ENCODE measurements at regions not wholly inside any gene's neighbourhood (a gene's known extent, or its start where the extent isn't known, plus 50 kb on each side); places are given as distances from the start of the nearest gene placed in this dataset.

- Histone ChIP-seq H3K36me3 (no peaks in the 10 kb centered on the region), H3K9ac (no peak overlapping the region), H4K20me1 (no peaks in the 10 kb centered on the region), H3K4me2 (peak overlapping the region; percentile 46; the same call in 1 of the 2 replicates), H3K4me1 (peaks cover 75% of the 10 kb centered on the region), H3K4me3 (no peak overlapping the region), H3K9me3 (peaks cover 14% of the 10 kb centered on the region), H3K27ac (peak overlapping the region; percentile 43; the same call in 1 of the 2 replicates), H3K27me3 (no peaks in the 10 kb centered on the region)
- TF ChIP-seq Cebpa-rat (IDR thresholded peaks at IDR 0.05) = no peak
Measured at GRCh38 chr6:33925210-33925609, 121.4 kb upstream of the MLN start.

DNA sequence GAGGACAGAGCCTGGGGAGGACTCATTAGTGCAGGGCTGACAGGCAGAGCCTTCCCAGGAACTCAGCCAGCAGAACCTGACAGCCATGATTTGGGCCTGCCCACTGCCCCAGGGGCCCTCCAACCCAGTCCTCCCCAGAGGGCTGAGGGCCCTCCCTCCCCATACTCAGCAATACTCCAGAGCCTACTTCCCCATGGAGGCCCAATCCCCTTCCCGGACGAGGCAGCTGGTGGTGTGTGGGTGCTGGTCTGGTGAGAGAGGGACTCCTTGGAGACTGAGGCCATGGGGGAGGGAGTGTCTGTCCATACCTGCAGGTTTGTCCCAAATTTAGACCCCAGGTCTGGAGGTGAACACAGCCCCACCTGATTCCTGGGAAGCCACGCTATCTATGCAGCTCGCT lies 120.9 kb upstream of the MLN start:
- H3K27me3 ChIP-seq = no peaks in the 10 kb centered on the region
- no peak for TF ChIP-seq Cebpa-rat (IDR thresholded peaks at IDR 0.05)
- H4K20me1 ChIP-seq = no peaks in the 10 kb centered on the region
- peaks cover 14% of the 10 kb centered on the region for H3K9me3 ChIP-seq
- no peaks in the 10 kb centered on the region for H3K36me3 ChIP-seq
- H3K27ac ChIP-seq = peak overlapping the region; percentile 43; the same call in 1 of the 2 replicates
- H3K4me1 ChIP-seq = peaks cover 69% of the 10 kb centered on the region
- no peak overlapping the region for H3K9ac ChIP-seq
- H3K4me3 ChIP-seq = no peak overlapping the region
- H3K4me2 ChIP-seq = peak overlapping the region; percentile 46

DNA sequence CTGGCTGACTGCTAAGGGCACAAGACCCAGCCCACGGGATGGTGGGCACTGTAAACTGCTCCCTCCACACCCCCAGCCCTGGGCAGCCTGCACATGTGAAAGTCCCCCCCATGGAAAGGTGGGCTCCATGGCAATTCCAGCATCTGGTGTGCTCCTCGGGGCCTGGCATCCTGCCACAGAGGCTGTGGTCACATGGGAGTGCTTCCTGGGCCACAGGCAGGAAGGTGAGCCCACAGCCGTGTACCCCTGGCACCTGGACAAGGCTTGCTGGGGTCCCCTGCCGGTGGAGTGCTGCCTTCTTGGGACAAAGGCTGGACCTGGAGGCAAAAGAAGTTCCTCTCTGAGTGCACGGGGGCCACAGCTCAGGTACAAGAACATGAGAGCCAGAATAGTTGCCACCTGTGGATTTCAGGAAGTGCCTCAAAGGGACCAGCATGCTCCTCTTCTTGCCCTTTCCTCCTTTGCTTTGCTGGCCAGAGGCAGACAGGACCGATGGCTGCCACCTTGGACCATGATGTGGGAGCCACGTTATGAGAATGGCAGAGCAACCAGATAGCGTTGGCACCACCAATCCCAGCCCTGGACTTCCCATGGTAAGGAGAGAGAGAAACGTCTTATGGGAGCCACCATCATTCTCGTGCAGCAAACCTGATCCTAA lies 120.2 kb upstream of the MLN start:
- Histone ChIP-seq H3K9me3 (peaks cover 12% of the 10 kb centered on the region), H3K27ac (peak overlapping the region; percentile 54), H4K20me1 (no peaks in the 10 kb centered on the region), H3K9ac (peak overlapping the region; percentile 34; the same call in 1 of the 2 replicates), H3K4me3 (no peak overlapping the region), H3K4me2 (peak overlapping the region; percentile 46), H3K27me3 (no peaks in the 10 kb centered on the region), H3K36me3 (no peaks in the 10 kb centered on the region), H3K4me1 (peaks cover 64% of the 10 kb centered on the region)
- TF ChIP-seq Cebpa-rat (IDR thresholded peaks at IDR 0.05) = no peak

- TF ChIP-seq Cebpa-rat (IDR thresholded peaks at IDR 0.05) = no peak
- Histone ChIP-seq H3K9me3 (peaks cover 9% of the 10 kb centered on the region), H3K36me3 (no peaks in the 10 kb centered on the region), H3K27ac (peak overlapping the region; percentile 22; the same call in 1 of the 2 replicates), H4K20me1 (no peaks in the 10 kb centered on the region), H3K4me1 (peaks cover 46% of the 10 kb centered on the region), H3K4me2 (peak overlapping the region; percentile 37), H3K4me3 (no peak overlapping the region), H3K27me3 (no peaks in the 10 kb centered on the region), H3K9ac (no peak overlapping the region)
Measured at GRCh38 chr6:33921745-33922144, 117.9 kb upstream of the MLN start.

DNA sequence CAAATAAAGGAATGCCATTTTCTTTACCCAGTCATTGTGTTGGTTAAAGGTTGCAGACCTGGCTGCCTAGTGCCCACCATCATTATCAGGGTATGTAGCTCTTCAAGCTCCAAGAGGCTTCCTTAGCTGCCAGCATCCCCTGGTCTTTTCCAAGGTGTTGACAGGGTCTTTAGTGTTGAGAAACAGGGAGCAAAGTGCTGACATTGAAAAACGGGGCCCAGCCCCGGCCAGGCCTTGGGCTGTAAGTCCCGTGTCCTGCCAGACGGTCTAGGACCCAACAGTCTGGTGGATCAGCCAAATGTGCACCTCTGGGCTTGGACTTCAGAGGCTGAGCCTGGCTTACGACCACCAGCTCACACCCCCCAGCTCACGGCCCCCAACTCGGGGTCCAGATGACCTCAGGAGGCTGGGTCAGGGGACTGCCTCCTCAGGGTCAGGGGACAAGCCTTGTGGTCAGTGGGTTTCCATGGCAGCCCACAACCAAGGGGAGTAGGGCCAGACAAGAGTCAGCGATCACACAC lies 114.4 kb upstream of the MLN start:
- no peak overlapping the region for H3K4me3 ChIP-seq
- peaks cover 53% of the 10 kb centered on the region for H3K4me1 ChIP-seq
- H3K4me2 ChIP-seq = 0 out of 2 replicates have a peak overlapping the region, but pooled peaks have one; percentile 5
- no peak overlapping the region for H3K27ac ChIP-seq
- H3K36me3 ChIP-seq = no peaks in the 10 kb centered on the region
- no peaks in the 10 kb centered on the region for H4K20me1 ChIP-seq
- no peak overlapping the region for H3K9ac ChIP-seq
- TF ChIP-seq Cebpa-rat (IDR thresholded peaks at IDR 0.05) = no peak
- peaks cover 15% of the 10 kb centered on the region for H3K9me3 ChIP-seq
- no peaks in the 10 kb centered on the region for H3K27me3 ChIP-seq

GRCh38 chr6:33915134-33915533 lies 111.3 kb upstream of the MLN start:
- Histone ChIP-seq H3K4me1 (peaks cover 59% of the 10 kb centered on the region), H3K36me3 (no peaks in the 10 kb centered on the region)

DNA sequence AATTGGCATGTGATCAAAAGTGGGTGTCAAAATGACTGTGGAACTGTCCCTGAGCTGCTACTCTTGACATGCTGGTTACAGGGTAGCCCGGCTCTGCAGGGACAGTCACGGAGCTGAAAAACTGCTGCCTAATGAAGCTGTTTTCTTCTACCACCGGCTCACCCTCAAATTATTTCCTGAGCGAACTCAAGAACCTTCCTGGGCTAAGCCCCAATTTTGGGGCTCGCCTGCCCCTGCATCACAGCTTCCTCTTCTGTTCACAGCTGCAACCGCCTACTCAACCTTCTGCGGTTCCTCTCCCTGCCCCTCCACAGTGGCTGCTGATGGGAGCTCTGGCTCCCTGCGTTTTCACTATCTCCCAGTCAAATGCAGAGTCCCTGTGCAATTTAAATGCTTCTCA lies 110.8 kb upstream of the MLN start:
- no peak for TF ChIP-seq Cebpa-rat (IDR thresholded peaks at IDR 0.05)
- H3K4me3 ChIP-seq = no peak overlapping the region; the same call in 1 of the 2 replicates
- H3K4me2 ChIP-seq = peak overlapping the region; percentile 86
- H3K9ac ChIP-seq = peak overlapping the region; percentile 59; the same call in 1 of the 2 replicates
- no peaks in the 10 kb centered on the region for H3K36me3 ChIP-seq
- H3K27me3 ChIP-seq = no peaks in the 10 kb centered on the region
- H3K4me1 ChIP-seq = peaks cover 63% of the 10 kb centered on the region
- H4K20me1 ChIP-seq = no peaks in the 10 kb centered on the region
- peak overlapping the region; percentile 78 for H3K27ac ChIP-seq
- peaks cover 15% of the 10 kb centered on the region for H3K9me3 ChIP-seq

More at GRCh38 chr6:33915134-33915533, 111.3 kb upstream of the MLN start:
- peak overlapping the region; percentile 78 for H3K27ac ChIP-seq
- no peak for TF ChIP-seq Cebpa-rat (IDR thresholded peaks at IDR 0.05)
- H3K9ac ChIP-seq = peak overlapping the region; percentile 59; the same call in 1 of the 2 replicates
- H3K4me3 ChIP-seq = no peak overlapping the region; the same call in 1 of the 2 replicates
- H3K9me3 ChIP-seq = peaks cover 15% of the 10 kb centered on the region
- H3K27me3 ChIP-seq = no peaks in the 10 kb centered on the region
- no peaks in the 10 kb centered on the region for H4K20me1 ChIP-seq
- H3K4me2 ChIP-seq = peak overlapping the region; percentile 86

GRCh38 chr6:33912195-33912594 lies 108.4 kb upstream of the MLN start:
- peak overlapping the region; percentile 98 for H3K4me2 ChIP-seq
- no peaks in the 10 kb centered on the region for H3K36me3 ChIP-seq
- no peaks in the 10 kb centered on the region for H4K20me1 ChIP-seq
- H3K4me3 ChIP-seq = no peak overlapping the region
- peak overlapping the region; percentile 94 for H3K27ac ChIP-seq
- peaks cover 8% of the 10 kb centered on the region for H3K9me3 ChIP-seq
- H3K27me3 ChIP-seq = no peaks in the 10 kb centered on the region
- H3K9ac ChIP-seq = no peak overlapping the region
- H3K4me1 ChIP-seq = peaks cover 88% of the 10 kb centered on the region
- TF ChIP-seq Cebpa-rat (IDR thresholded peaks at IDR 0.05) = no peak

DNA sequence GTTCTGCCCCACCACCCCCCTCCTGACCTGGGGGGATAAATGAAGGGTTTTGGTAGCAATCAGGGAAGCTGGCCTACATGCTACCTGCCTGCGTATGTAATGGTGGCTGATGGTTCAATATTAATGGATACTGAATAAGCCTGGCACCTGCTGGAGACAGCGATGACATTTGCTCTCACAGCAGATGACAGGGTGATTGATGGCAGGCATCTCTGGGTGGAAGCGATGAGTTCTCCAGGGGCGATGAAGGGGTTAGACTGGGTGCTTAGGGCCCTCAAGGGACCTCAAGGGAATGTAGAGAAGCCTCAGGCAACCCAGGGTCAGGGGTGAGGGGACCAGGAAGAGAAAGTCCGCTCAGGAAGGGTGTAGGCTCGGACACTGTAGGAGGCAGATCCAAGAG lies 107.7 kb upstream of the MLN start:
- peak overlapping the region; percentile 98 for H3K4me2 ChIP-seq
- TF ChIP-seq Cebpa-rat (IDR thresholded peaks at IDR 0.05) = no peak
- no peak overlapping the region; the same call in 1 of the 2 replicates for H3K9ac ChIP-seq
- no peak overlapping the region for H3K4me3 ChIP-seq
- H3K4me1 ChIP-seq = peaks cover 95% of the 10 kb centered on the region
- H3K36me3 ChIP-seq = no peaks in the 10 kb centered on the region
- peak overlapping the region; percentile 94 for H3K27ac ChIP-seq
- peaks cover 4% of the 10 kb centered on the region; the same call in 1 of the 2 replicates for H3K9me3 ChIP-seq
- no peaks in the 10 kb centered on the region for H4K20me1 ChIP-seq
- no peaks in the 10 kb centered on the region for H3K27me3 ChIP-seq

GRCh38 chr6:33910594-33910993 lies 106.8 kb upstream of the MLN start:
- Histone ChIP-seq H3K9ac (no peak overlapping the region), H3K4me1 (peaks cover 99% of the 10 kb centered on the region), H3K27ac (peak overlapping the region; percentile 94), H3K36me3 (no peaks in the 10 kb centered on the region), H3K27me3 (no peaks in the 10 kb centered on the region), H3K4me3 (no peak overlapping the region), H3K9me3 (no peaks in the 10 kb centered on the region), H3K4me2 (peak overlapping the region; percentile 98), H4K20me1 (no peaks in the 10 kb centered on the region)
- no peak for TF ChIP-seq Cebpa-rat (IDR thresholded peaks at IDR 0.05)

Data from BLaER1 (cell line).